ENCODE measurements at regions not wholly inside any gene's neighbourhood (a gene's known extent, or its start where the extent isn't known, plus 50 kb on each side); places are given as distances from the start of the nearest gene placed in this dataset.
A peak's percentile ranks its signal among the peaks of the same experiment; 100 is the strongest.

DNA sequence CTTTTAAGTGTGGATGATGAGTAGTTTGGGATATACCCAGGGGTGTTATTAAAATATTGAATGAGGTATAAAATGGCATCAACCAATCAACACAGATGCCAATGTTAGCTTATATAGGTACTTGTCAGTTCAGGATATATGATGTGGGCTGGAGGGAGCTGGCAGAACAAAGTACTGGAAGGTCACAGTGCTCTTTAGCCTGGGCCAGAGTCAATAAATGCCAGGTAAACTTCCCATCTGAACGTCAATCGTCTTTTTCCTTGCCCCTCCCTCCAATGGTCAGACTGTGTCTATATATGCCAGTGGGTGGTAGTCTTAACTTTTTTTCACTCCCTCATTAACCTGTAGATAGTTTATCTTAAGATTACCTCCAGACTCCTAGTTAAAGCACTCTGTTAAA, 140.8 kb upstream of the RBMS1 start:
- DNase-seq = no peak

DNA sequence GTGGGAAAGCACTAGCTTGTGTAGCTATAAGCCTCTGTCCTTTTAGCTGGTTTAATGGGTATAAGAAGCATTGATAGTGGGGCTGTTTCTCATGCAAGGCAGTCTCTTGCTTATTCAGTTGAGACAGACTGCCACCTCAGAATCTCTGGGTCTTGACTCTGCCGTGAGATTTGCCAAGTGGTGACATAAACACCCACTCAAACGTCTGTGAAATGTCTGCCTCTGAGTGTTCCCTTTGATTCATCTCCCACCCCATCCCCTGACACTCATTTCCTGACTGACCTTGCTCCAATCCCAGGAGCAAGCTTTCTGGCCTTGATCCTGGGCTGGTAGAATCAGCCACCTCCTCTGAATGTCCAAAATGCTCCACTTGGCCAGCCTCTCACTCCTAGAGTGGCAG, 141.9 kb upstream of the RBMS1 start:
- DNase-seq = no peak

DNA sequence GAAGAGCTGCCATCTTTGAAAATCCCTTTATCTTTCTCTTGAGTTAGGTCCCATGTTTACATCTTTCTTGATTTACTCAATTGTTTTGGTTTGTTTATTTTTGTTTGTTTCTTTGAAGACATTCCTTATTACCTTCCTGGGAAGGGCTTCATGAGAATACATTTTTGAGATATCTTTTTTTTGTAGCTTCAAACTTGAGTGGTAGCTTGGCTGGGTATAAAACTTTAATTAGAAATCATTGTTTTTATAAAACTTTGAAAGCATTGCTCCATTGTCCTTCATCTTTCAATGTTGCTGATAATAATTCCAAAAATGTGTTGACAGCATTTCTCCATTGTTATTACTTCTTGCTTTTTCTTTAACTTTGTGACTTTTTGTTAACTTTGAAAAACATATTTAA, 145.9 kb upstream of the RBMS1 start:
- DNase-seq = no peak

DNA sequence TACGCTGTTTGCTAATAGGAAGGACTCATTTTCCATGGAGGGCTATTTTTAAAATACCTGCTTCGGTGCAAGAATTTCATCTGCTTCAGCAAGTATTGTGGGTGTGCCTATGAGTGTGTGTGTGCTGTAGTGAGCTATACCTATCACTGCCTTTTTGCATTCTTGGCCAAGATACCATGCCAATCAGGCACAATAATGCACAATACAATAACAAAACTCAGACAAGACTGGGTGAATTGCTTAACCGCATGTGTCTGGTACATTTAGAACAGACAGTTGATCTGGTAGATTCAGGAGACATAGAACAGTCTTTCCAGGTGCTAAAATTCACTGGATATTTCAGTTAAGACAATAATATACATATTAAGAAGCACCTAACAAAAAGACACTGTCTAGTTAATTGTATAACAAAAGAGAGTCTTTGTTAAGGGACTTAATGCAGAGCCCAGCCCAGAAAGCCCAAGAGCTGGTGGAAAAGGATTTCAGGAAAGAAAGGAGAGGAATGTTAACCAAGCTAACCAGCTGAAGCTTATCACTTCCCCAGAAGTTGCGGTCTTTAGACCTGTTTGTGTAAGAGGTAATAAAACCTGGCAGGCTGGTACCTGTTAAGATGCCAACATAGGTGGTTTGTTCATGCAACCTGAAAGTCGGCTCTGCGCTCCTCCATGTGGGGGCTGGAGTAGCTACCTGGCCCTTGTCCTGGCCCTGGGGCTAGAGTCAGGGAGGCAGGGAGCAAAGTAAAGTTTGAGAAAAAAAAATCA, 153.3 kb upstream of the RBMS1 start:
- DNase-seq = no peak

DNA sequence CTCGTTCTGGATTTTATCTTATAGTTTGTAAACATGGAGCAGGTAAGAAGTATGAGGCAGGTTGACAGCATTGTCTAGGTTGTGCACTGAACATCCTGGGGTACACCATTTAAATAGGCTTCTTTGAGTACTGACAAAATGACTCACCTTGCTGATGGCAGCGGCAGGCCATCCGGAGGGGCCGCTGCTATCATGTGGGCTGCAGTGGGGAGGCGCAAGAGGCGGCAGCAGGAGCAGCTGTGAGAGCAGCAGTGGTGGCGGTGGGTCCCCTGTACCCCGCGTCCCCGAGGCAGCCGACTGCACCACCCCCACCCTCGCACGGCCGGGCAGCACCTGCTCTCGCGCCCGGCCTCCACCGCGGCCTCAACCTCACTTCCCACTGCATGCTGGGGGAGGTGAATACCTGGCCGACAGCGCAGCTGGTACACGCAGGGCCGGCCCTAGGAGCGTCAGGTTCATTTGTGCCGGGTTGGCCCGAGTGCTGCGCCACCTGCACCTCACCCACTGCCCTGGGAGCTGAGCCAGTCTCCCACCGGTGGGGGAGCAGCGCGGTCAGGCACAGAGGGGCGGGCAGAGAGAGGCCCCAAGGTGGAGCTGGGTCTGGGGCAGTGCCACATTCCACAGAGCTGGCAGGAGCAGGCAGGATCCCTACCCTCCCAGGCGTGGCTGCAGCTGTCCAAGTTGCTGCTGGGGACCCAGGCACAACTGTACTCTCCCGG, 154.5 kb upstream of the RBMS1 start:
- DNase-seq = no peak

DNA sequence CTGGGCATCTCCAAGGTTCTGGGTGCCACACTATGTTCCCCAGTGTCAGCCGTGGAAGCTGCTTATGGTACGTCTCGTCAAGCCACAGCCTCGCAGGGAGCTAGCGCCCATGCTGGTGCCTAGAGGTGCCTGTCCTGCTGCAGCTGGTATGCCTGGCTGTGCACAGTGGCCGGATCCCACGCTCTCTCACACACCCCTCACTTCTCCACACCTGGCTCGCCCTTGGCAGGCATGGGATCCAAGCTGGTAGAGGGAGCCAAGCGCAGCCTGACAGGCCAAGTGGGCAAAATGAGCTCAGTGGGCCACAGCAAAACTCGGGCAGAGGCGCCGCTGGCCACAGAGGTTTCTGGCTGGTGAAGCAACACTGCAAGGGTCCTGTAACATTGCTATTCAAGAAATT, 156.1 kb upstream of the RBMS1 start:
- DNase-seq = no peak

DNA sequence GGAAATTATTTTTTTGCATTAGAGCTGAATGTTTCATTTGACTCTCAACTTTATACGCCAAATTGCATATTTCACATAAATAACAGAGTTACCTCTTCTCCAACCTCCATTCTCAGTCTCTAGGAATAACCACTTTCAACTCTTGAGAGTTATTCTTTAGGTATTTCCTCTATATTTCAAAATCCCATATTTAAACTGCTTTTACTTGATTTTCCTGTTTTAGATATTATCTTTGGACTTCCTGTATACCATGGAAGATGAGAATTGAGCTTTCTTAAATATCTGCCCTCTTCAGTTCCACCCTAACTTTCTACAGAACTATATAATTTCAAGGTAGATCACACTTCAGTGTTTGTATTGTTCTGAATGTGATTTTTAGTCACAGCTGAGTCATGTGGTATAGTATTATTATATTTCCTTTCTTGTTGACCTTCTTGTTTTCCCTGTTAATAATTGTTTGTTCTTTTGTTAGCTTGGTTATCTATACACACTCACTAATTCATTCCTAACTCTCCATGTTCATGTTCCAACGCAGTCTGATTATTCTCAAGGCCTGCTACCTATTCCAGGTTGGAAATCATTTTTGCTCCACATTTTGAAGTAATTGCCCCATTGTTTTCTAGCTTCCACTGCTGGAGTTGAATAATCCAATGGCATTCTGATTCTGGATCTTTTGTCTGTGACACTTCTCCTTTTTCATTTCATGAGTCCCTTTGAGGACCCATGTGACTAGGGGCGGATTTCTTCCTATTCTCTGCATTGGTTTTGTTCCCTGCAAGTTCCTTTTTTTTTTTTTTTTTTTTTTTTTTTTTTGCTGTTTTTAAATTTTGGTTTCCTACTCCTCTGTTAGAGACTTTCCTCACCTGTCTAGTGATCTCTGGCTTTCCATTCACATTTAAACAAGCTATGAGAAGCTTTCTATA, 156.8 kb upstream of the RBMS1 start:
- DNase-seq = no peak

DNA sequence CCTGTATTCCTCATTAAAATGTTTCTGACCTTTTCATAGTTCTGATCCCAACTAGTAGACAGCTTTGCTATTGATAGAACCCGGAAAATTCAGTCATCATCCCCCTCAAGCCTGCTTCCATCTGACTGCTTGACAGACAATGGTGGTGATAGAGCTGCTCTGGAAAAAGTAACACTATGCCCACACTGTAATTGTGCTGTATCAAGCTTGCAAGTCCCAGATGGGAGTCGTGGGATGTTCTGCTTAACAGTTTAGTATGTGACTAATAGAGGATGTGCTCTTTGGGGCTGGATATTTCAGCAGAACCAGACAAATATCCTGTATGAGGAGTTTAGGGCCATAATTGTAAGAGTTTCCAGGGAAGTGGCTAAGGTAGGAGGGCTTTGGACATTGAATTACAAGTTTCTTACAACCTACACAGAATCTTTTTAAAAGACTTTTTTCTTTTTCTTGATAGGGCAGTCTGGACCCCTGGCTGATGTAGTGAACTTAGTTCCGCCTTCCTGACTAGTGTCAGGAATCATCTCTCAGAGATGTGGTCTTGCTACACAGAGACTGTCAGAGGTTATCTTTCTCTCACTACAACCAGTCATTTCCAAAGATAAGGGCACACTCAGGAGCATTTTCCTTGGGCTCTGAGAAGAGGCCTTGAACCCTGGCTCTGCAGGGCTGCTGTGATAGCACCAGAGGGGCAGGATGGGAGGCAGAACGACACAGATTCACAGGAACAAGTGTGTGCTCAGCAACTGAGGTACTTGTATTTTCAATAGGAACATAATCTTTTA, 158.0 kb upstream of the RBMS1 start:
- no peak for DNase-seq

DNA sequence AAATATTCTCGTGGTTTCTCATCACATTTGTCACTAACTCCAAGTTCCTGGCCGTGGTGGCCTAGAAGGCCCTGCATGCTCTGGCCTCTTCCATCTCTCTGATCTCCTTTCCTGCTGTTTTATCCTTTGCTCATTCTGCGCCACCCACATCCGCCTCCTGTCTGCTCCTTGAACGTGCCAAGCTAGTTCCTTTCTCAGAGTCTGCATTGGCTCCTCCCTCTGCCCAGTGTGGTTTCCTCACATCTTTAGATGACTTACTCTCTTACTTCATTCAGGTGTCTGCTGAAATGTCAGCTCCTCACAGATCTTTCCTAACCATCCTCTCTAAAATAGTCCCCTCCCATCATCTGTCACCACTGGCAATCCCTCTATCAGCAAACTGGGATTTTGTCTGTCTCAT, 158.6 kb upstream of the RBMS1 start:
- peak; percentile 72 to 75 for DNase-seq

DNA sequence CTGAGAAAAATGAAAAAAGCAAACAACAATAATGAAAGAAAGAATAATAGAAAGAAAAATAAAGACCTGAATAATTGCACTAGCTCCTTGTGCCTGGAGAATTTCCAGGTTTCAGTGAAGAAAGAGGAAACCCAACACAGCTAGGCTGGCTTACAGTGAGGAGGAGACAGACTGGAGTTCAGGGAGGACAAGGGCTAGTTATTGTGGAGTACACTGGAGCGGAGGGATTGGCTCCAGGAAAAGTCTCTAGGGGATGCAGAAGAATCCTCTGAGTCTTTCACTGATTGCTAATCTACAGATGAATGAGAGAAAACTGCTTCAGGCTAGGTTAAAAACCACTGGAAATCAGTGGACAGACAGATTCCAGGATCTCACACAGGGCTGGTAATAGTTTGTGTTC, 163.6 kb upstream of the RBMS1 start:
- no peak for DNase-seq

DNA sequence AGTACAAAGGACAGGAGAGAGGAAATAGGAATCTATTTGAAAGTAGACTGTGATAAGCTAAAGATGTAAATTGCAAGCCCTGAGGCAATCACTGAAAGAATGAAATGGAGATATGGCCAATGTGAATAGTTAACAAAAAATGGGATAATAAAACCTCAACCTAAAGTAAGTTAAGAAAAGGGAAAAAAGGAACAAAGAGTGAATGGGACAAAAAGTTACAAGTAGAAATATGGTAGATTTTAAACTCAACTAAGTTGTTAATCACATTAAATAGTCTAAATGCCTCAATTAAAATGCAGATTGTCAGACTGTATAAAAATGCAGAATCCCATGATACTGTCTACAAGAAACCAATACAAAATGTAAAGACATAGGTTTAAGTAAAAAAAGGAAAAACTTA, 165.2 kb upstream of the RBMS1 start:
- DNase-seq = no peak

DNA sequence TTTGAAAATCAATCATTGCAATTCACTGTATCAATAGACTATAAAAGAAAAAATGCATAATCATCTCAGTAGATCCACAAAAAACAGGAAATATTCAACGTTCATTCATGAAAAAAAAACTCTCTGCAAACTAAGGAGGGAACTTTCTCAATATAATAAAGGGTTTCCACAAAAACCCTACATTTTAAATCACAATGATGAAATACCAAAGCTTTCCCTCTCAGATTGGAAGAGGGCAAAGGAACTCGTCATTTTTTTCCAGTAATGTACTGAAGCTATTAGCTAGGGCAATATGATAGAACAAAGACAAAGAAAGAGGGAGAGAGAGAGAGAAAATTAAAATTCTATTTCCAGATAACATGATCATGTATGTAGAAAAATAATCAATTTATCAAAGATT, 167.1 kb upstream of the RBMS1 start:
- DNase-seq = no peak

DNA sequence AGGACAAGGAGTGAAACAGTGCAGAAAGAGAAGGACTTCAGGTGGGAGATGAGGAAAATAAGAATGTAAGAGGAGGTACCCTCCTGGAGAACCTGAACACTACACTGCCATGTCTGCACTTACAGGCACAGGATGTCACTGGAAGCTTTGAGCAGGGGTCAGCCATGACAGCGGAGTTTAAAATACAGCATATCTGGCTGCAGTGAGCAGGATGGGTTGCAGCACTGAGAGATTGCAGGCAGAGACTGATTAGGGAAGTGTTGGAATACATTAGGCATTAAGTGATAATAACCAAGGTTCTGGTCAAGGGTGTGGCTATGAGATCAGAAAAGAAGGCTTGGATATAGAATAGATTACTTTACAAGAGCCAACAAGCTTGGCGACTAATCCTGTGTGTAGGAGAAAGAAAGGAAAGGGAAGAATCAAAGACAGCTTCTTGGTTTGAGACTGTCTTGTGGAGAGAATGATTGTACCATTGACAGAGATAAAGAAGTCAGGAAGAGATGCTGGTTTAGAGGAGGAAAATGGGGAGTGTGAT, 171.1 kb upstream of the RBMS1 start:
- DNase-seq = no peak

DNA sequence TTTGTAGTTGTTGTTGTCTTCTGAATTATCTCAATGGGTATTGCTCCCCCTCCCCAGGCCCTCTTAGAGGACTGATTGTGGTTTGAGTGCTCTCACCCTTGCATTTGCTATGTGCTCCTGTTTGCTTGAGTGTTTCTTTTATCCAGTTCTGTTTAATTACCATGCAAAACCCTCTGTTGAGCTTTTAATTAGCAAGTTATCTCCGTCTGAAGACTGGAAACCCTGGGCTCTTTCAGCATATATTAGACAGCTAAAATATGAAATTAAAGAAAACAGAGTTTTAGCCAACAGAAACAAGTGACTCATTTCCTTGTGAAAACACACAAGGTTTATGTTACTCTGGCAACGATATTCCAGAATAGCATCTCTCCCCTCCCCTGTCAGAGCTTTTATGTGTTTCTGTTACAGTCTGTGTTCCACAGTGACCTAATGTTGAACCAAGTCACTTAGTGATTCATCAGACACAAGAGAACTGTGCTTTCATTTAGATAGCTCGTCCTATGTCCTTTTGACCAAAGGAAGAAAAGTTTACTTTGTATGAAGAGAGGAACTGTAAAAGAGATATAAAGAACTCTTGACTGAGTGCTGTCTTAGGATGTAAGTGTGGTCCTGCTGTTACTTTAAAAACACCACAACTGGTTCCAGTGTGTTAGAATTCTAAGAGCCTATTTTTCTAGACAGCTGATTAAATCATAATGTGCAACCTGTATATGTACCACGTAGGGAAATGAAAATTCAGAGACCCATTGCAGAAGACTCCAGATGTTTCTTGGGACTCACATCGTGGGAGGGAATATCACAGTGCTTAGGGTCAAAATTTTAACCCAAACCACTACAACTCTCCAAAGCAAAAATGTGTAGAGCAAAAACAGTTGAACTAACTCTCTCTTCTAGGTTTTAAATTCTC, 172.8 kb upstream of the RBMS1 start:
- DNase-seq = no peak

DNA sequence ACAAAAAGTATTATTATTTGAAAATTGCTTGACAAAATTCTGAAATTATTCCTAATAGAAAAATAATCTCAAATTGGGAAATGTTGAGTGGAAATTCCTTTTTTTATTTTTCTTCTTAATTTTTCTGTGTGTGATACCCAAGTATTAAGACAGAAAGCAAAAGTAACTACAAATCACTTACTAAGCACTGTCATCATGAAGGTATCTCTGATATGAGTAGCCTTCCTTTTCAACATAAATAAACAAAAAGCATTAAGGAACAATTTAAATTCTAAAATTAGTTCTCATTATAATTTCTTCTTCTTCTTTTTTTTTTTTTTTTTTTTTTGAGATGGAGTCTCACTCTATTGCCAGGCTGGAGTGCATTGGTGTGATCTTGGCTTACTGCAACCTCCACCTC, 174.2 kb upstream of the RBMS1 start:
- no peak for DNase-seq

DNA sequence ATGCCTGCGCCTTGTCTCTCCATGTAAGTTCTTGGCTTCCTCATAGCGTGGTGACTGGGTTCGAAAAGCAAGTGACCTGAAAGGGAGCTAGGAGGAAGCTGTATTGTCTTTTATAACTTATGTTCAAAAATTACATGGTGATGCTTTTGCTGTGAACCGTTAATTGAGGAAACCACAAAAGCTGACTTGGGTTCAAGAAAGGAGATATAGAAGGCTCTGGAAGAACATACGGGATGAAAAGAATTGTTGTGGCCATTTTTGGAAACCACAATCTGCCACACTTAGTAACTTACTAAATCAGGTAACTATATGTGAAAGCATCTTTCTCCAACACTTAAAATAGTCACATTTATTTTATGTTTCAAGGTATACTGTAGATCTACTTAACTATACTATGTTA, 177.0 kb upstream of the RBMS1 start:
- DNase-seq = no peak

DNA sequence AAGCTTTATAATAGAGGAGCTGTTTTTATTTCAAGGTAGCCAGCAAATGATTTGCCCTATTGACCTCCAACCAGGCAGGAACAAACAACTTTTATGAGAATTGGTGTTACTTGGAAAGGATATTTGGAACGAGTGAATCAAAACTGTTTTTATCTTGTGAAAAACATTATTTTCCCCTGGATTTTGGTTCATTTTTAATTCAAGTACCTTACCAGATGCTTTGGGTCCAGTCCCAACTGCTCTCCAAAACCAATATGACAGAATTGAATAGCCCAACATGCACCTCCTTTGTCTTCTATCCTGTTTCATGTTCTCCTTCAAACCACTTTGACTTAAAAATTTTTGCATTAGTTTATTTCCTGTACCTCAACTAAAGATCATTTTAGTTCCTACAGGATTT, 178.6 kb upstream of the RBMS1 start:
- no peak for DNase-seq

DNA sequence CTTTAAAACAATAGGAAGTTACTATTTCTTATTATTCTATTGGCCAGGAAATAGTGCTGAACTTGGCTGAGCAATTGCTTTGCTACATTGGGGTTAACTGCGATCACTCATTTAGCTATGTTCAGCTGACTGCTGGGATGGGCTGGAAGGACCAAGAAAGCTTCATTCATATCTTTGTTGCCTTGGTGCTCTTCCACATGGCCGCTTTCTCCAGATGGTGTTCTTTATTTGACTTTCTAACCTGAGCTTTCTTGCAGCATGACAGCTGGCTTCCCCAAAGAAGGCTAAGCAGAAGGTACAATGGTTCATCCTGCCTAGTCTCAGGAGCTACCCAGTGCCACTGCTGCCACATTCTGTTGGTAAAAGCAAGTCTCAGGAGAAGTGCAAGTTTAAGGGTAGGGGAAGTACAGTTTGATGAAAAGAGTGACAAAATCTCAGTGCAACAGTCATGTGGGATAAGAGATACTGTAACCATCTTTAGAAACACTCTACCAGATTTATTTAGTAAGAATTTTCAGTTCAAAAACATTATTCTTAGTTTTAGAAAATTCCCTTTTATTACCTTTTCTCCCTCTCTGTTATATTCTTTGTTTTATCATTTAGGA, 180.6 kb upstream of the RBMS1 start:
- DNase-seq = no peak

DNA sequence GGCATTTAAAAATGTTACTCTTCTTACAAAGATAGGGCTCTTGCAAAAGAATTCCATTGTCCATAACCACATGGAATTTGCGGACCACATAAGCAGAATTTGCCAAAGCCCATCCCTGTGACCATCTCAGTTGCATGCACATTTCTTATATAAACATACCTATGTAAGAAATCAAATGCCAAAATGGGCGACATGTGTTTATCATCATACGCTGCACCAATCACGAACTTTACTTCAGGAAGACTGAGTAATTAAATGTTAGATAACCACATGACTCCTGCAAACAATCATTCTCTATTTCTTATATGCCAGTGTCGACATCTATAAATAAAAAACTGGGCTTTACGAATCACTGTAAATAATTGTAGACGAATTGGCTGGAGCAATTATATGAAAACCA, 186.1 kb upstream of the RBMS1 start:
- no peak for DNase-seq

DNA sequence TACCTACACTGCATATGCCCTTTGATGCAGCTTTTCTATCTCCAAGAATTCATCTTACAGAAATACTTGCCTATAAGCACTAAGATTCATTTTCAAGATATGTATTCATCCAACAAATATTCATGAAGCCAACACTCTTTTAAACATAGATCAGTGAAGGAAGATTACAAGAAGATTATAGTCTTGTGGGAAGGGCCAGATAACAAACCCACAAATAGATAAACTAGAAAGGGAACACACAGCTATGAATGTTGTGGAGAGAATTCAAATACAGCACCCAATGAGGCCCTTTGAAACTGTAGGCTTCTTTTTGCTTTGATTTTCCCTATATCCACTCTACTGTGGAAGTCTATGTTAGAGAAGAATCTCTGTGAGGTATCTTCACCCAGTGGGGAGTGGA, 186.7 kb upstream of the RBMS1 start:
- DNase-seq = no peak

DNA sequence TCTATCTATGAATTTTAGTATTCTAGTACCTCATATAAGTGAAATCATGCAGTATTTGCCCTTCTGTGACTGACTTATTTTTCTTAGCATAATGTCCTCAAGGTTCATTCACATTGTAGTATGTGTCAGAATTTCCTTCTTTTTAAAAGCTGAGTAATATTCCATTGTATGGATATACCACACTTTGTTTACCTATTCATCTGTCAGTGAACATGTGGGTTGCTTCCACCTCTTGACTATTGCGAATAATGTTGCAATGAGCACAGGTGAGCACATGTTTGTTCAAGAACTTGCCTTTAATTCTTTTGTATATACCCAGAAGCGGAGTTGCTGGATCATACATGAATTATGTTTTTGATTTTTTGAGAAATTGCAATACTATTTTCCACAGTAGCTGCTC, 187.4 kb upstream of the RBMS1 start:
- no peak for DNase-seq
